ENCODE measurements at regions not wholly inside any gene's neighbourhood (a gene's known extent, or its start where the extent isn't known, plus 50 kb on each side); places are given as distances from the start of the nearest gene placed in this dataset.

- DNase-seq (ENCODE audit: extremely low spot score), result no peak
- CTCF ChIA-PET, result no interaction called here
- no peak for TF ChIP-seq ARNT (IDR thresholded peaks at IDR 0.05)
- no peak for TF ChIP-seq FOXK2 (IDR thresholded peaks at IDR 0.05)
- TF ChIP-seq NFRKB (IDR thresholded peaks at IDR 0.05), result no peak
- TF ChIP-seq SUZ12 (IDR thresholded peaks at IDR 0.05), result no peak
- TF ChIP-seq PKNOX1 (IDR thresholded peaks at IDR 0.05), result no peak
- no peak for TF ChIP-seq SP1 (IDR thresholded peaks at IDR 0.05)
- no peak for TF ChIP-seq LEF1 (IDR thresholded peaks at IDR 0.05; ENCODE audit: borderline replicate concordance)
- POLR2A ChIA-PET, result no interaction called here
Measured at GRCh38 chr1:87190402-87190801, 138.3 kb upstream of the LMO4 start.

GRCh38 chr1:87191646-87192045 is 137.0 kb upstream of the LMO4 start:
- ChIA-PET CTCF (no interaction called here), POLR2A (interaction anchor here (0.6 kb wide), 1 partner anchor 33 kb away, joined by 3 read pairs; no protein-coding TSS in a partner anchor)
- TF ChIP-seq SUZ12 (IDR thresholded peaks at IDR 0.05) (no peak), SP1 (IDR thresholded peaks at IDR 0.05) (no peak), BHLHE40 (IDR thresholded peaks at IDR 0.05; ENCODE audit: borderline replicate concordance) (no peak), HDGF (IDR thresholded peaks at IDR 0.05; ENCODE audit: borderline replicate concordance) (no peak), FOXA1 (IDR thresholded peaks at IDR 0.05) (no peak), L3MBTL2 (conservative IDR thresholded peaks at IDR 0.05) (no peak), FOXK2 (IDR thresholded peaks at IDR 0.05) (no peak), CTBP1 (IDR thresholded peaks at IDR 0.05; ENCODE audit: borderline replicate concordance) (no peak), FOXM1 (IDR thresholded peaks at IDR 0.05; ENCODE audit: borderline replicate concordance) (no peak), NFRKB (IDR thresholded peaks at IDR 0.05) (no peak), LEF1 (IDR thresholded peaks at IDR 0.05; ENCODE audit: borderline replicate concordance) (no peak), PKNOX1 (IDR thresholded peaks at IDR 0.05) (no peak), ARNT (IDR thresholded peaks at IDR 0.05) (no peak)
- DNase-seq (ENCODE audit: extremely low spot score), result no peak

GRCh38 chr1:87194271-87194774 is 134.4 kb upstream of the LMO4 start:
- TF ChIP-seq L3MBTL2 (conservative IDR thresholded peaks at IDR 0.05) (no peak), FOXA1 (IDR thresholded peaks at IDR 0.05) (no peak), FOXK2 (IDR thresholded peaks at IDR 0.05) (no peak), SUZ12 (IDR thresholded peaks at IDR 0.05) (no peak), ARNT (IDR thresholded peaks at IDR 0.05) (no peak), ELF4 (IDR thresholded peaks at IDR 0.05) (no peak), BHLHE40 (IDR thresholded peaks at IDR 0.05; ENCODE audit: borderline replicate concordance) (no peak), CTBP1 (IDR thresholded peaks at IDR 0.05; ENCODE audit: borderline replicate concordance) (no peak), LEF1 (IDR thresholded peaks at IDR 0.05; ENCODE audit: borderline replicate concordance) (no peak)
- CTCF ChIA-PET, result no interaction called here
- no peak for DNase-seq (ENCODE audit: extremely low spot score)
- POLR2A ChIA-PET, result no interaction called here

GRCh38 chr1:87194856-87195255 is 133.8 kb upstream of the LMO4 start:
- CTCF ChIA-PET, result no interaction called here
- POLR2A ChIA-PET, result no interaction called here
- TF ChIP-seq HDGF (IDR thresholded peaks at IDR 0.05; ENCODE audit: borderline replicate concordance), result no peak
- no peak for TF ChIP-seq SUZ12 (IDR thresholded peaks at IDR 0.05)
- no peak for TF ChIP-seq TARDBP (IDR thresholded peaks at IDR 0.05)
- no peak for TF ChIP-seq ARNT (IDR thresholded peaks at IDR 0.05)
- TF ChIP-seq PKNOX1 (IDR thresholded peaks at IDR 0.05), result no peak
- TF ChIP-seq NFRKB (IDR thresholded peaks at IDR 0.05), result no peak
- no peak for DNase-seq (ENCODE audit: extremely low spot score)

- TF ChIP-seq NFRKB (IDR thresholded peaks at IDR 0.05), result no peak
- no peak for TF ChIP-seq FOXM1 (IDR thresholded peaks at IDR 0.05; ENCODE audit: borderline replicate concordance)
- TF ChIP-seq FOXA1 (IDR thresholded peaks at IDR 0.05), result no peak
- TF ChIP-seq LEF1 (IDR thresholded peaks at IDR 0.05; ENCODE audit: borderline replicate concordance), result no peak
- TF ChIP-seq HDGF (IDR thresholded peaks at IDR 0.05; ENCODE audit: borderline replicate concordance), result no peak
- no peak for TF ChIP-seq ELF4 (IDR thresholded peaks at IDR 0.05)
- no peak for TF ChIP-seq L3MBTL2 (conservative IDR thresholded peaks at IDR 0.05)
- no peak for TF ChIP-seq FOXK2 (IDR thresholded peaks at IDR 0.05)
- no peak for TF ChIP-seq ARNT (IDR thresholded peaks at IDR 0.05)
- TF ChIP-seq ZNF384 (IDR thresholded peaks at IDR 0.05), result no peak
- TF ChIP-seq SUZ12 (IDR thresholded peaks at IDR 0.05), result no peak
- no peak for TF ChIP-seq BHLHE40 (IDR thresholded peaks at IDR 0.05; ENCODE audit: borderline replicate concordance)
- ChIA-PET POLR2A (no interaction called here), CTCF (no interaction called here)
- no peak for DNase-seq (ENCODE audit: extremely low spot score)
Measured at GRCh38 chr1:87196110-87196827, 132.4 kb upstream of the LMO4 start.

GRCh38 chr1:87197156-87197555 is 131.5 kb upstream of the LMO4 start:
- POLR2A ChIA-PET, result no interaction called here
- TF ChIP-seq CTBP1 (IDR thresholded peaks at IDR 0.05; ENCODE audit: borderline replicate concordance), result no peak
- no peak for TF ChIP-seq L3MBTL2 (conservative IDR thresholded peaks at IDR 0.05)
- no peak for TF ChIP-seq FOXM1 (IDR thresholded peaks at IDR 0.05; ENCODE audit: borderline replicate concordance)
- TF ChIP-seq ARNT (IDR thresholded peaks at IDR 0.05), result no peak
- TF ChIP-seq FOXA1 (IDR thresholded peaks at IDR 0.05), result no peak
- no peak for TF ChIP-seq ZNF384 (IDR thresholded peaks at IDR 0.05)
- TF ChIP-seq TARDBP (IDR thresholded peaks at IDR 0.05), result no peak
- no peak for TF ChIP-seq HDGF (IDR thresholded peaks at IDR 0.05; ENCODE audit: borderline replicate concordance)
- TF ChIP-seq BHLHE40 (IDR thresholded peaks at IDR 0.05; ENCODE audit: borderline replicate concordance), result no peak
- no peak for TF ChIP-seq LEF1 (IDR thresholded peaks at IDR 0.05; ENCODE audit: borderline replicate concordance)
- no peak for TF ChIP-seq NFRKB (IDR thresholded peaks at IDR 0.05)
- no peak for TF ChIP-seq SUZ12 (IDR thresholded peaks at IDR 0.05)
- TF ChIP-seq ELF4 (IDR thresholded peaks at IDR 0.05), result no peak
- no peak for TF ChIP-seq FOXK2 (IDR thresholded peaks at IDR 0.05)
- TF ChIP-seq PKNOX1 (IDR thresholded peaks at IDR 0.05), result no peak
- TF ChIP-seq SP1 (IDR thresholded peaks at IDR 0.05), result no peak
- no peak for DNase-seq (ENCODE audit: extremely low spot score)
- CTCF ChIA-PET, result no interaction called here
